H1 (cell line): ENCODE measurements at regions not wholly inside any gene's neighbourhood (a gene's known extent, or its start where the extent isn't known, plus 50 kb on each side); places are given as distances from the start of the nearest gene placed in this dataset.

Experiments used
- CTCF ChIA-PET: fragments of 300-600 bp; sonication (Branson Sonifier 250); formaldehyde crosslinking; loops from one replicate; lab custom pipeline; 2021; ENCODE audit not compliant: partially characterized antibody; lab: Charles Lee
- POLR2A ChIA-PET: fragments of 300-600 bp; sonication (Branson Sonifier 250); formaldehyde crosslinking; loops from one replicate; lab custom pipeline; 2021; ENCODE audit warnings: inconsistent platforms; ENCODE audit not compliant: partially characterized antibody; lab: Charles Lee
- DNase-seq, 2 experiments: peaks; one replicate each; pipeline versions ENCODE4 v3.0.0 to v3.0.0-alpha.2; 2010 to 2022; ENCODE audit warnings: low spot score in 2 of 2, low read depth in 1 of 2, mixed read lengths in 1 of 2
- FAIRE-seq: peaks from 2 replicates; lab custom pipeline; 2011; peaks lifted over from hg19 to GRCh38; lab: Jason Lieb, UNC
- H2AFZ ChIP-seq: 2 replicates; pipeline ENCODE4 v1.8.1; 2012; ENCODE audit warnings: low read length, inconsistent platforms
- H2AK5ac ChIP-seq: 2 replicates; pipeline ENCODE4 v1.6.1; 2013; ENCODE audit warnings: low read depth, low read length
- H2BK120ac ChIP-seq: replicated peaks from 2 replicates; pipeline ENCODE3; 2013; ENCODE audit warnings: low read depth, low read length, inconsistent platforms
- H2BK12ac ChIP-seq: 2 replicates; pipeline ENCODE4 v1.6.1; 2013; ENCODE audit warnings: low read depth, low read length
- H2BK15ac ChIP-seq: 2 replicates; pipeline ENCODE4 v1.6.1; 2013; ENCODE audit warnings: low read length
- H2BK20ac ChIP-seq: 2 replicates; pipeline ENCODE4 v1.6.1; 2013; ENCODE audit warnings: low read length
- H2BK5ac ChIP-seq: 2 replicates; pipeline ENCODE4 v1.6.1; 2013; ENCODE audit warnings: low read depth, low read length
- H3K14ac ChIP-seq: 2 replicates; pipeline ENCODE4 v1.6.1; 2013; ENCODE audit warnings: inconsistent platforms; ENCODE audit not compliant: insufficient read length
- H3K18ac ChIP-seq: 2 replicates; pipeline ENCODE4 v1.6.1; 2013; ENCODE audit warnings: low read length; ENCODE audit errors: extremely low read depth
- H3K23ac ChIP-seq: 2 replicates; pipeline ENCODE4 v1.6.1; 2013; ENCODE audit warnings: inconsistent platforms; ENCODE audit not compliant: insufficient read length
- H3K23me2 ChIP-seq: 2 replicates; pipeline ENCODE4 v1.6.1; 2013; ENCODE audit warnings: low read depth, low read length
- H3K27ac ChIP-seq: 2 replicates; pipeline ENCODE4 v1.6.1; 2011; ENCODE audit warnings: low read depth, low read length, inconsistent platforms
- H3K27me3 ChIP-seq, 4 experiments: replicated peaks in 1 of 4; 1 replicate in 1 of 4; 2 replicates in 3 of 4; pipeline versions ENCODE4 v1.6.1 to v1.8.1; 2011 to 2013; ENCODE audit warnings: low read length in 3 of 4, mild to moderate bottlenecking in 3 of 4, inconsistent platforms in 2 of 4, mixed read lengths in 2 of 4, moderate library complexity in 1 of 4; ENCODE audit not compliant: control insufficient read depth in 3 of 4, insufficient read depth in 3 of 4; ENCODE audit errors: extremely low read depth in 1 of 4
- H3K36me3 ChIP-seq, 4 experiments: 2 replicates each; pipeline versions ENCODE4 v1.6.1 to v1.8.1; 2011 to 2013; ENCODE audit warnings: mild to moderate bottlenecking in 4 of 4, low read length in 3 of 4, moderate library complexity in 2 of 4, control low read depth in 1 of 4, inconsistent platforms in 1 of 4; ENCODE audit not compliant: insufficient read depth in 4 of 4, control insufficient read depth in 2 of 4
- H3K4ac ChIP-seq: replicated peaks from 2 replicates; pipeline ENCODE3; 2013; ENCODE audit warnings: low read length, low read depth, mixed read lengths, inconsistent platforms; ENCODE audit not compliant: insufficient read length
- H3K4me1 ChIP-seq, 4 experiments: replicated peaks in 1 of 4; 1 replicate in 1 of 4; 2 replicates in 3 of 4; pipeline versions ENCODE4 v1.6.1 to v1.8.1; 2011 to 2013; ENCODE audit warnings: low read length in 3 of 4, inconsistent platforms in 2 of 4, mixed read lengths in 1 of 4; ENCODE audit not compliant: insufficient read depth in 4 of 4, control insufficient read depth in 3 of 4
- H3K4me2 ChIP-seq, 2 experiments: 2 replicates each; pipeline versions ENCODE4 v1.6.1 to v1.8.1; 2011 to 2013; ENCODE audit warnings: low read depth in 2 of 2, low read length in 2 of 2, control low read depth in 1 of 2, inconsistent platforms in 1 of 2, mild to moderate bottlenecking in 1 of 2; ENCODE audit not compliant: insufficient read depth in 1 of 2
- H3K4me3 ChIP-seq, 4 experiments: fragments of 200-600, 300-600 bp in 1 of 4; sonication (generic), shearing (Covaris generic), sonication (Bioruptor Twin) in 1 of 4; 2 replicates each; pipeline versions ENCODE4 v1.5.1 to v1.8.1; 2011 to 2016; ENCODE audit warnings: low read length in 4 of 4, low read depth in 3 of 4, control low read depth in 2 of 4, inconsistent platforms in 2 of 4, mild to moderate bottlenecking in 2 of 4, mixed read lengths in 1 of 4, moderate library complexity in 1 of 4; ENCODE audit not compliant: insufficient read depth in 2 of 4; ENCODE audit errors: extremely low read depth in 1 of 4
- H3K56ac ChIP-seq: replicated peaks from 2 replicates; pipeline ENCODE3; 2013; ENCODE audit warnings: low read depth, mild to moderate bottlenecking, mixed read lengths, low read length, inconsistent platforms; ENCODE audit not compliant: insufficient read length
- H3K79me1 ChIP-seq: 2 replicates; pipeline ENCODE4 v1.6.1; 2013; ENCODE audit warnings: low read depth, low read length, control low read depth
- H3K79me2 ChIP-seq, 2 experiments: 2 replicates each; pipeline versions ENCODE4 v1.6.1 to v1.8.1; 2012 to 2013; ENCODE audit warnings: low read length in 2 of 2, mild to moderate bottlenecking in 2 of 2, inconsistent platforms in 1 of 2; ENCODE audit not compliant: insufficient read depth in 2 of 2, control insufficient read depth in 1 of 2
- H3K9ac ChIP-seq, 4 experiments: replicated peaks in 1 of 4; 1 replicate in 1 of 4; 2 replicates in 3 of 4; pipeline versions ENCODE4 v1.6.1 to v1.8.1; 2011 to 2013; ENCODE audit warnings: low read depth in 3 of 4, low read length in 3 of 4, control low read depth in 2 of 4, mild to moderate bottlenecking in 2 of 4, moderate library complexity in 2 of 4, inconsistent platforms in 1 of 4; ENCODE audit errors: extremely low read depth in 1 of 4
- H3K9me3 ChIP-seq, 2 experiments: 2 replicates each; pipeline versions ENCODE4 v1.6.1 to v1.8.1; 2012 to 2013; ENCODE audit warnings: mild to moderate bottlenecking in 2 of 2, moderate library complexity in 2 of 2, control low read depth in 1 of 2, inconsistent platforms in 1 of 2, low read depth in 1 of 2, low read length in 1 of 2, mixed read lengths in 1 of 2; ENCODE audit not compliant: insufficient read depth in 2 of 2
- H4K20me1 ChIP-seq, 2 experiments: replicated peaks in 1 of 2; 2 replicates each; pipeline versions ENCODE3 to v1.8.1; 2011 to 2013; ENCODE audit warnings: inconsistent platforms in 2 of 2, low read length in 2 of 2, mild to moderate bottlenecking in 1 of 2; ENCODE audit not compliant: insufficient read depth in 2 of 2, control insufficient read depth in 1 of 2
- H4K5ac ChIP-seq: 2 replicates; pipeline ENCODE4 v1.6.1; 2013; ENCODE audit warnings: low read length, low read depth, mixed read lengths, inconsistent platforms; ENCODE audit not compliant: insufficient read length
- H4K8ac ChIP-seq: 2 replicates; pipeline ENCODE4 v1.8.0; 2013; ENCODE audit warnings: mild to moderate bottlenecking, moderate library complexity, low read length, inconsistent platforms; ENCODE audit not compliant: insufficient read depth; ENCODE audit errors: extremely low read depth
- H4K91ac ChIP-seq: replicated peaks from 2 replicates; pipeline ENCODE3; 2013; ENCODE audit warnings: low read length, mixed read lengths, inconsistent platforms; ENCODE audit not compliant: insufficient read length
- ASH2L ChIP-seq: fragments of 200-600, 300-600 bp; sonication (generic); IDR thresholded peaks from one replicate; pipeline ENCODE4 v1.7.1; 2017; ENCODE audit warnings: low read length
- CBX5 ChIP-seq: fragments of 300-800, 300-1000 bp; sonication (generic); IDR thresholded peaks from 2 replicates; pipeline ENCODE4 v1.7.1; 2016; ENCODE audit warnings: antibody characterized with exemption, low read length, low read depth
- CBX8 ChIP-seq: fragments of 300-800, 300-1000 bp; sonication (generic); IDR thresholded peaks from 2 replicates; pipeline ENCODE4 v1.7.1; 2016; ENCODE audit warnings: low read depth, low read length, borderline replicate concordance
- CREB1 ChIP-seq: IDR thresholded peaks from 2 replicates; pipeline ENCODE4 v1.6.1; 2012; ENCODE audit warnings: inconsistent platforms
- CTBP2 ChIP-seq: IDR thresholded peaks from 2 replicates; pipeline ENCODE4 v1.7.0; 2011; ENCODE audit warnings: borderline replicate concordance, mild to moderate bottlenecking, moderate library complexity, mixed read lengths, low read length; ENCODE audit not compliant: insufficient read depth, insufficient read length
- EGR1 ChIP-seq: IDR thresholded peaks from 2 replicates; pipeline ENCODE4 v1.6.1; 2011; ENCODE audit warnings: low read depth, low read length, borderline replicate concordance
- FOSL1 ChIP-seq: IDR thresholded peaks from 2 replicates; pipeline ENCODE4 v1.6.1; 2011; ENCODE audit warnings: mild to moderate bottlenecking, low read depth, low read length, moderate library complexity; ENCODE audit not compliant: insufficient read depth
- HDAC6 ChIP-seq: IDR thresholded peaks from one replicate; pipeline ENCODE4 v1.7.1; 2012; ENCODE audit warnings: low read depth, mild to moderate bottlenecking, inconsistent platforms, low read length, moderate library complexity
- NANOG ChIP-seq: IDR thresholded peaks from 2 replicates; pipeline ENCODE4 v1.6.1; 2011; ENCODE audit warnings: low read length, low read depth, mild to moderate bottlenecking, inconsistent platforms; ENCODE audit not compliant: insufficient read depth, poor library complexity, severe bottlenecking
- PHF8 ChIP-seq: fragments of 200-600 bp; sonication (generic); conservative IDR thresholded peaks from 2 replicates; pipeline ENCODE4 v1.7.1; 2012; ENCODE audit warnings: low read depth, mild to moderate bottlenecking, inconsistent platforms, low read length, moderate library complexity
- POLR2A ChIP-seq, 2 experiments: IDR thresholded peaks; 1 replicate in 1 of 2; 2 replicates in 1 of 2; pipeline ENCODE4 v1.6.1; 2011; ENCODE audit warnings: low read depth in 2 of 2, low read length in 2 of 2, mild to moderate bottlenecking in 2 of 2; ENCODE audit errors: control extremely low read depth in 1 of 2
- POLR2AphosphoS5 ChIP-seq: IDR thresholded peaks from 2 replicates; pipeline ENCODE4 v1.6.1; 2011; ENCODE audit warnings: low read depth, low read length
- SP2 ChIP-seq: IDR thresholded peaks from 2 replicates; pipeline ENCODE4 v1.6.1; 2012; ENCODE audit warnings: mild to moderate bottlenecking, low read length, inconsistent platforms
- WGBS, 2 experiments: shearing (Covaris generic) in 1 of 2; methylation state at CpG; one replicate each; pipeline versions ENCODE4 v1.1.6 to v1.1.7; 2013 to 2015; ENCODE audit warnings: low lambda C conversion rate in 2 of 2, mixed read lengths in 2 of 2, inconsistent platforms in 1 of 2, low coverage in 1 of 2, missing lambda C conversion rate in 1 of 2; ENCODE audit not compliant: insufficient replicate concordance in 2 of 2, insufficient coverage in 1 of 2, insufficient read length in 1 of 2; ENCODE audit errors: extremely low coverage in 1 of 2, missing lambda C conversion rate in 1 of 2; 5-methylcytosine and 5-hydroxymethylcytosine counted together

- H3K9ac ChIP-seq, result no peak overlapping the region
- no peak overlapping the region for H3K27ac ChIP-seq
- H3K14ac ChIP-seq, result no peak overlapping the region
- 84% methylated on average over 10 of the region's 10 CpGs; no CpG with 5 or more reads in 1 of the 2 experiments for WGBS, 2 experiments
- no peak overlapping the region for H2BK15ac ChIP-seq
- H4K8ac ChIP-seq, result no peak overlapping the region; the same call in 1 of the 2 replicates
- no peak overlapping the region for H3K56ac ChIP-seq
- H4K91ac ChIP-seq, result no peak overlapping the region
- no peaks in the 10 kb centered on the region for H3K79me2 ChIP-seq
- no peaks in the 10 kb centered on the region for H3K36me3 ChIP-seq
- ChIA-PET CTCF (interaction anchor here (0.6 to 1.9 kb wide), 11 partner anchors 9 to 576 kb away, joined by 3 to 5 read pairs (median 3); no protein-coding TSS in a partner anchor), POLR2A (no interaction called here)
- H3K4me3 ChIP-seq, result no peak overlapping the region
- H4K5ac ChIP-seq, result no peak overlapping the region
- no peaks in the 10 kb centered on the region for H3K4me1 ChIP-seq
- H3K23ac ChIP-seq, result no peak overlapping the region
- H3K23me2 ChIP-seq, result no peaks in the 10 kb centered on the region
- H2BK5ac ChIP-seq, result no peak overlapping the region; the same call in 1 of the 2 replicates
- H2BK20ac ChIP-seq, result no peak overlapping the region
- no peak overlapping the region for H2BK120ac ChIP-seq
- H3K27me3 ChIP-seq, result peaks cover 0 to 3% (median 0%) of the 10 kb centered on the region in 4 experiments; a peak in 1 of 7 replicates
- no peak overlapping the region for H3K4ac ChIP-seq
- no peak overlapping the region for H3K18ac ChIP-seq
- no peak overlapping the region for H2AK5ac ChIP-seq
- H3K79me1 ChIP-seq, result no peaks in the 10 kb centered on the region
- FAIRE-seq, result no peak
- no peaks in the 10 kb centered on the region for H4K20me1 ChIP-seq
- H3K9me3 ChIP-seq, result no peaks in the 10 kb centered on the region
- H2AFZ ChIP-seq, result 0 out of 2 replicates have a peak overlapping the region, but pooled peaks have one; percentile 31
- no peak overlapping the region for H3K4me2 ChIP-seq
- no peak for DNase-seq
- H2BK12ac ChIP-seq, result no peak overlapping the region
- no peak for TF ChIP-seq NANOG
- no peak for TF ChIP-seq POLR2AphosphoS5
- no peak for TF ChIP-seq EGR1
- TF ChIP-seq HDAC6, result no peak
- no peak for TF ChIP-seq FOSL1
- no peak for TF ChIP-seq CTBP2
- no peak for TF ChIP-seq PHF8
- no peak for TF ChIP-seq ASH2L
- no peak for TF ChIP-seq CBX8
- no peak for TF ChIP-seq SP2
- no peak for TF ChIP-seq CBX5
- TF ChIP-seq POLR2A (IDR thresholded peaks at IDR 0.05; ENCODE audit: control extremely low read depth in 1 of 2, low read depth in 2 of 2, low read length in 2 of 2), result no peak
- no peak for TF ChIP-seq CREB1
Observed at GRCh38 chr10:78626471-78626870, 442.3 kb upstream of the ZMIZ1 start.
